Ovary (tissue), 3 donors: ENCODE measurements at regions not wholly inside any gene's neighbourhood (a gene's known extent, or its start where the extent isn't known, plus 50 kb on each side); places are given as distances from the start of the nearest gene placed in this dataset.

Source experiments
- CTCF ChIP-seq, 3 donors: fragments of 450-650 bp in 2 of 3; fragments of 200-600 bp in 1 of 3; IDR thresholded peaks; one replicate each; pipeline versions ENCODE4 v1.5.1 to v1.8.0; 2016 to 2022; ENCODE audit warnings: antibody characterized with exemption in 3 of 3, mild to moderate bottlenecking in 1 of 3
- EP300 ChIP-seq: sonication (generic); formaldehyde crosslinking; IDR thresholded peaks from one replicate; pipeline ENCODE4 v1.6.1; 2017; ENCODE audit warnings: antibody characterized with exemption
- POLR2A ChIP-seq: fragments of 450-650 bp; IDR thresholded peaks from one replicate; pipeline ENCODE4 v1.6.1; 2017; ENCODE audit warnings: antibody characterized with exemption, mild to moderate bottlenecking, moderate library complexity
- donor health status: DM: no; HTN: no; CAD: no.

DNA sequence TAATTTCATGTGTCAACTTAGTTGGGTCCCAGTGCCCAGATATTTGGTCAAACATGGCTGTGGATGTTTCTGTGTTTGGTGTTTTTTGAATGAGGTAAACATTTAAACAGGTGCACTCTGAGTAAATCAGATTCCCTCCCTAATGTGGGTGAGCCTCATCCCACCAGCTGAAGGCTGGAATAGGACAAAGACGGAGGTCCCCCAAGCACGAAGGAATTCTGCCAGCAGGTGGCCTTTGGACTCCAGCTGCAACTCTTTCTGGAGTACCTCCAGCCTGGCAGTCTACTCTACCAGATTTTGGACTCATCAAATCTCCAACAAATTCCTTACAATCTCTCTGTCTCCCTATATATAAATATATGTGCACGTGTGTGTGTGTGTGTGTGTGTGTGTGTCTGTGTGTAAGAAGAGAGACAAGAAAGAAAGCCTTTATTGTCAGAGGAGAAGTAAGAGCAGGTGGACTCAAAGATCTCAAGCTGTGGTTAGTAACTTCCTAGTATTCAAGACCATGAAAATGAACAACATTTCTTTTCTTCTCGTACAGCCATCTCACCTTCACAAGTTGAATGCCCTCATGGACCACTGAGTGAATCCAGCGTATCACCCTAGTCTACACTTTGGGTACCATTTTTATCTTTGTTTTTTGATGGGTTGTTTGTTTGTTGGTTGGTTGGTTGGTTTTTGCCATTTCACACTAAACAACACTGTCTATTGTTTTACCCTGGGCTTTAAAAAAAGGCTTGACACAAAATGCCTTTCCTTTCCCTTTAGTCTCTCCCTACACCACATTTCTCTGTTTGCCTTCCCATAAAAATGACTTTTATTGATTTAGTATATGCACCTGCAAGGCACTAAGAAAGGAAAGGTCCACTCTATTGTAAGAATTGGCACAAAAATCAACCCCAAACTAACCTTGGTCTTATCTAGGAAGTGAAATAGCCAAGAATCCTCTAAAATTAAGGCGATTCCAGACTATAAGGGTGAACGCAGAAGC is 118.7 kb downstream of the TENT4A start:
- TF ChIP-seq CTCF (IDR thresholded peaks at IDR 0.05) (no peak), POLR2A (no peak), EP300 (no peak)
